HG03521 (cell line): ENCODE measurements at regions not wholly inside any gene's neighbourhood (a gene's known extent, or its start where the extent isn't known, plus 50 kb on each side); places are given as distances from the start of the nearest gene placed in this dataset.
"Not testable (repeated sequence)": the region's sequence is repeated elsewhere in the genome, so short reads cannot be mapped to it uniquely, and the experiment has no call there.

Experiments
- ATAC-seq: cut with Tn5 transposase; IDR thresholded peaks from one replicate; pipeline ENCODE4 v1.9.1; 2021; ENCODE audit warnings: mild to moderate bottlenecking, moderate library complexity; ENCODE audit not compliant: unreplicated experiment

- ATAC-seq = no peak
Observed at GRCh38 chr14:66008631-66009030, 477.5 kb upstream of the CCDC196 start.

- ATAC-seq = no peak
Observed at GRCh38 chr14:66009089-66009488, 477.1 kb upstream of the CCDC196 start.

GRCh38 chr14:66010695-66011094, 475.5 kb upstream of the CCDC196 start:
- no peak for ATAC-seq

- no peak for ATAC-seq
Observed at GRCh38 chr14:66011855-66012254, 474.3 kb upstream of the CCDC196 start.

GRCh38 chr14:66013607-66014006, 472.6 kb upstream of the CCDC196 start:
- ATAC-seq = not testable (repeated sequence)

- ATAC-seq = no peak
Observed at GRCh38 chr14:66015071-66015780, 470.9 kb upstream of the CCDC196 start.

- no peak for ATAC-seq
Observed at GRCh38 chr14:66017927-66018326, 468.2 kb upstream of the CCDC196 start.

- no peak for ATAC-seq
Observed at GRCh38 chr14:66022526-66022925, 463.6 kb upstream of the CCDC196 start.

GRCh38 chr14:66025779-66026178, 460.4 kb upstream of the CCDC196 start:
- ATAC-seq = no peak

GRCh38 chr14:66031981-66032380, 454.2 kb upstream of the CCDC196 start:
- ATAC-seq = not testable (repeated sequence)

GRCh38 chr14:66032800-66033199, 453.4 kb upstream of the CCDC196 start:
- no peak for ATAC-seq

- ATAC-seq = no peak
Observed at GRCh38 chr14:66036547-66036946, 449.6 kb upstream of the CCDC196 start.

GRCh38 chr14:66037361-66037760, 448.8 kb upstream of the CCDC196 start:
- ATAC-seq = no peak

GRCh38 chr14:66038212-66038611, 448.0 kb upstream of the CCDC196 start:
- no peak for ATAC-seq

GRCh38 chr14:66038618-66039017, 447.6 kb upstream of the CCDC196 start:
- ATAC-seq = no peak

GRCh38 chr14:66039495-66039894, 446.7 kb upstream of the CCDC196 start:
- no peak for ATAC-seq

GRCh38 chr14:66041582-66041981, 444.6 kb upstream of the CCDC196 start:
- no peak for ATAC-seq

GRCh38 chr14:66043921-66044320, 442.2 kb upstream of the CCDC196 start:
- ATAC-seq = no peak

- no peak for ATAC-seq
Observed at GRCh38 chr14:66045572-66046021, 440.6 kb upstream of the CCDC196 start.

- ATAC-seq = no peak
Observed at GRCh38 chr14:66046035-66046434, 440.1 kb upstream of the CCDC196 start.

- no peak for ATAC-seq
Observed at GRCh38 chr14:66046591-66046990, 439.6 kb upstream of the CCDC196 start.

- no peak for ATAC-seq
Observed at GRCh38 chr14:66056268-66056907, 429.8 kb upstream of the CCDC196 start.
